HUES48 (cell line): ENCODE measurements at regions not wholly inside any gene's neighbourhood (a gene's known extent, or its start where the extent isn't known, plus 50 kb on each side); places are given as distances from the start of the nearest gene placed in this dataset.

Experiments used
- H3K27ac ChIP-seq: one replicate; pipeline ENCODE4 v1.7.0; 2013; ENCODE audit warnings: low read depth, low read length, inconsistent platforms
- H3K27me3 ChIP-seq: 2 replicates; pipeline ENCODE4 v1.6.1; 2013; ENCODE audit warnings: mild to moderate bottlenecking, low read length; ENCODE audit not compliant: control insufficient read depth, insufficient read depth
- H3K36me3 ChIP-seq: 2 replicates; pipeline ENCODE4 v1.6.1; 2013; ENCODE audit warnings: low read length; ENCODE audit not compliant: control insufficient read depth, insufficient read depth
- H3K4me1 ChIP-seq: 2 replicates; pipeline ENCODE4 v1.6.1; 2013; ENCODE audit warnings: mild to moderate bottlenecking, low read length; ENCODE audit not compliant: control insufficient read depth, insufficient read depth
- H3K4me3 ChIP-seq: 2 replicates; pipeline ENCODE4 v1.5.1; 2013; ENCODE audit warnings: mild to moderate bottlenecking, low read depth, low read length
- H3K9ac ChIP-seq: 2 replicates; pipeline ENCODE4 v1.6.1; 2013; ENCODE audit warnings: mild to moderate bottlenecking, low read depth, low read length, moderate library complexity
- H3K9me3 ChIP-seq: 2 replicates; pipeline ENCODE4 v1.6.1; 2013; ENCODE audit warnings: low read length; ENCODE audit not compliant: control insufficient read depth, insufficient read depth

DNA sequence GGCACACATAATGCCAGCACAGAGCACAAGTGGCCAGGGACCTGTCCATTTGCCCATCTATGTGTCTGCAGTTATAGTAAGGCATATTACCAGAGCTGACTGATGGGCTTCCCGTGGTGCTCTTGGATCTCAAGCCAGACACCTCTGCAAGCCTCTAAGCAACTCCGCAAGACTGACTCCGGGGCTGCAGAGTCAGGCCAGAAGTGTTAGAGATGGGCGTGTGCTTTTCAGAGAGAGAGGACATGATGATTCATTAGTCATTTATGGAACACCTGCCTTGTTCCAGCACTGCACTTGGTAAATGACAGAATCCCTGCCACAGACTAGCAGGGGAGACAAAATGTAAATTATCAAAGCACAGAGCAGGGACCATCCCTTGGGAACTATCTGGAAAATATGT lies 559.0 kb downstream of the PDCD6IP start:
- Histone ChIP-seq H3K9ac (no peak overlapping the region), H3K9me3 (no peaks in the 10 kb centered on the region), H3K27ac (no peak overlapping the region), H3K36me3 (no peaks in the 10 kb centered on the region), H3K27me3 (no peaks in the 10 kb centered on the region), H3K4me1 (no peaks in the 10 kb centered on the region), H3K4me3 (no peak overlapping the region)

DNA sequence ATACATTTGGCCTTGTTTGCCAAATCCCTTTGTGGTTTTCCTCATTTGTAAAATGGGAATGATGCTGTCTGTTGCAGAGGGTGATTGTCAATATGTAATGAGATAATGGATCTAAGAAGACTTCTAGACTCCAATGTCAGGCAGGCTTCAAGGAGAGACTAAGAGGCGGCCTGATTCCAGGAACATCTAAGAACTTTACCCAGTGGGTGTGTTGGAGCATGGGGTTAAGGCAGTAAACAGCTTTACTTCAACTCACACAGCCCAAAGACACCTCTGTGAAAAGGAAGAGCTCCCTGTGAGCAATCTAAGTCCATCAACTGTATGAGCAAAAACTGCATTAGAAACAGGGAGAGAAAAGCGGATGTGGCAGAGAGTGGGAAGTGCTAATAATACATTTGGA lies 560.6 kb downstream of the PDCD6IP start:
- H3K4me1 ChIP-seq: peaks cover under 1% of the 10 kb centered on the region; the same call in 1 of the 2 replicates
- no peak overlapping the region for H3K9ac ChIP-seq
- no peaks in the 10 kb centered on the region for H3K27me3 ChIP-seq
- H3K9me3 ChIP-seq: no peaks in the 10 kb centered on the region
- no peaks in the 10 kb centered on the region for H3K36me3 ChIP-seq
- H3K4me3 ChIP-seq: no peak overlapping the region
- H3K27ac ChIP-seq: no peak overlapping the region

DNA sequence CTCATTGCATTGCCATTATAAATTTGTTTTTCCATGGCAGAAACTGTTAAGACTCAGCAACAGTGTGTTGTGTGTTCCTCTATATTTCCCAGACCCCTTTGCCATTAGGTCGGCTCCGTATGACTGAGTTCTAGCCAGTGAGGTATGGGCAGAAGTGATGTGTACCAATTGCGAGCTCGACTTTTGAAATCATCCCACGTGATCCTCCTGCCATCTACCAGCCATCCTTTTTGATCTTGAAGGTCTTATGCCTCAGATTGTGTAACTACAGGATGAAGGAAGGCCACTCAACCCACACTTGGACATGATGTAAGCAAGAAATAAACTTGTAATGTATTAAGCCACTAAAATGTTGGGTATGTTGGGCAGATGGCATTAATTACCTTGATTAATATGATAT lies 562.3 kb downstream of the PDCD6IP start:
- H3K27ac ChIP-seq: no peak overlapping the region
- no peak overlapping the region for H3K4me3 ChIP-seq
- peaks cover 6% of the 10 kb centered on the region for H3K4me1 ChIP-seq
- H3K27me3 ChIP-seq: no peaks in the 10 kb centered on the region
- no peaks in the 10 kb centered on the region for H3K9me3 ChIP-seq
- no peak overlapping the region for H3K9ac ChIP-seq
- no peaks in the 10 kb centered on the region for H3K36me3 ChIP-seq

DNA sequence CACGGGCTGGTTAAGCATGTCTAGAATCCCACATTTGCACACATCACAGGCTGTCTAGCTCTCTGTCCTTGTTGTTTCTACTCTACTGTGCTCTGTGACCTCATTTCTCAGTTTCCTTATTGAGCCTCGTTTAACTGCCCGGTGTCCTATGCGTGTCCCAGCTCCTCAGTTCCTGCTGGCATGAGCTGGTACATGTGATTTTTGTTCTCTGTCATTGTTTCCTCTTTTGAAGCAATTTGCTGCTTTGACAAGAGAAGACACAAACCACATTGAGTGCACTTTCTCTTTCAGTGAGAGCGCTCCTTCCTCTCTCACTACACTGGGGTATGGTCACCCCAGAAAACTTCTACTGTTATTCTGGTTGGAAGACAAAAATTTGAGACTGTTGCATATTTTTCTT lies 563.5 kb downstream of the PDCD6IP start:
- H3K4me1 ChIP-seq: peaks cover 6% of the 10 kb centered on the region

DNA sequence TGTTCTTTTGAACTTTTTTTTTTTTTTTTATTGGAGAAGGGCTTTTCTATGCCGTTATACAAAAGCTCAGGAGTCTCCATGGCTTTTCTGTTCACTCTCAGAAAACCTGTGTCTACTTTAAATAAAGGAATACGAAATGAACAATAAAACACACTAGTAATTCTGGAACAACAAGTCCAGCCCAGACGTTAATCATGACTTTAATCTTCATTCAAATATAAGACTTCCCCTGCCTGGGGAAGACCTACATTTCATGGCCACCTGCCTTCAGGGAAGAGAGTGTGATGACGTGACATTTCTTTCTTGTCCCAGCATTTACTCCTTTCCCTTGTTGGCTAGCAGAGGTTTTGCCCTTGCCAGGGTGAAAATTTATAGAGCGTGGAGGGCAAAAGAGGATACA lies 564.5 kb downstream of the PDCD6IP start:
- H3K36me3 ChIP-seq: no peaks in the 10 kb centered on the region
- no peak overlapping the region for H3K4me3 ChIP-seq
- no peaks in the 10 kb centered on the region for H3K9me3 ChIP-seq
- no peaks in the 10 kb centered on the region for H3K27me3 ChIP-seq
- peaks cover 6% of the 10 kb centered on the region for H3K4me1 ChIP-seq
- no peak overlapping the region for H3K9ac ChIP-seq
- no peak overlapping the region for H3K27ac ChIP-seq

More for the DNA sequence above, 563.5 kb downstream of the PDCD6IP start:
- Histone ChIP-seq H3K36me3 (no peaks in the 10 kb centered on the region), H3K27ac (no peak overlapping the region), H3K9me3 (no peaks in the 10 kb centered on the region), H3K27me3 (no peaks in the 10 kb centered on the region), H3K4me3 (no peak overlapping the region), H3K9ac (no peak overlapping the region)

DNA sequence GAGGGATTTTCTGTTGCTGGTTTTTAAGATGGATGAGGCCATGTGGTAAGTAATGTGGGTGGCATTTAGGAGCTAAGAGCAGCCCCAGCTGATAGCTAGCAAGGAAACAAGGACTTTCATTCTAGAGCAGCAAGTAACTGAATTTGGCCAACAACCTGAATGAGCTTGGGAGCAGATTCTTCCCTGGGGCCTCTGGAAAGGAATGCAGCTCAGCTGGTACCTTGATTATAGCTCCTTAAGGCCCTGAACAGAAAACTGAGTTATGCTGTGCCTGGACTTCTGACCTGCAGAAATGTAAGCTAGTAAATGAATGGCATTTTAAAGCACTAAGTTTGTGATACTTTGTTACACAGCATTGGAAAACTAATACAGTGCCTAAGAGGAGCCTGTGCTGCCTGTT lies 565.5 kb downstream of the PDCD6IP start:
- H3K9ac ChIP-seq: no peak overlapping the region
- no peak overlapping the region for H3K4me3 ChIP-seq
- no peaks in the 10 kb centered on the region for H3K9me3 ChIP-seq
- no peaks in the 10 kb centered on the region for H3K36me3 ChIP-seq
- H3K27me3 ChIP-seq: no peaks in the 10 kb centered on the region
- peaks cover 6% of the 10 kb centered on the region for H3K4me1 ChIP-seq
- peak overlapping the region; percentile 18 for H3K27ac ChIP-seq

DNA sequence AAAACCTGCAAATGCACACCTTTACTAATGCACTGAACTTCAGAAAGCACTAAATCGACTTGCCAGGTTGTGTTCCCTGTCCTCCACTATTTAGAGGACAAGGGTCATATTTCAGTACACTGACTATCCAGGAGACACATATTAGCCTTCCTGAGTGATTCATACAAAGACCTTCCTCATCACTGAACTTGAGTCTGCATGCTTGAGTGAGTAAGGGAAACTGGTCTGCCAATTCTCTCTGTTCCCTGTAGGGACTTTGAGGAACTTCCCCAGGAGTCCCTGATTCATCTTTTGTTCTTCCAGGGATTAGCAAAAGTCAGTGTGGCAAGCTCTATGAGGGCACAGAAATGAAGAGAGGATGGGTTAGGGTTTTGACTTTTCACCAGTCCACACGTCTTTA lies 565.9 kb downstream of the PDCD6IP start:
- Histone ChIP-seq H3K27me3 (no peaks in the 10 kb centered on the region), H3K36me3 (no peaks in the 10 kb centered on the region), H3K9me3 (no peaks in the 10 kb centered on the region), H3K27ac (peak overlapping the region; percentile 18), H3K4me1 (peaks cover 6% of the 10 kb centered on the region), H3K4me3 (no peak overlapping the region), H3K9ac (no peak overlapping the region)

DNA sequence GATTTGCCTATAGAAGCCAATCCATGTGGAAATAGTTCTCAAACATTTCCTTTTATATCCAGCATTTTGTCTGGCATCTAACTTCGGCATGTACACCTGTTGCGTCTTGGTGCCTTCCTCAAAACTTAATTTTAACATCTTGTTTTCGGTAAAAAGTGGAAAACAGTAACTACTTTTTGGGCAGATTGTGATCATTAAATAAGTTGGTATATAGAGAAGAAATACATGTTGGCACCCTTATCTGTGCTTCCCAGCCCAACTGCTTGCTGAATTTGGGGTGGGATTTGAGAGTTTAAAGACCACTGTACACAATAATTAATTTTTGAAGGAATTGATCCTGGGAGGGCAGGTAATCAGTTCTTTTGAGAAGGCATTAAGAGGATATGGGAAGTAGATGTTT lies 566.8 kb downstream of the PDCD6IP start:
- Histone ChIP-seq H3K4me3 (no peak overlapping the region), H3K27me3 (no peaks in the 10 kb centered on the region), H3K4me1 (peaks cover 6% of the 10 kb centered on the region), H3K9ac (no peak overlapping the region), H3K36me3 (no peaks in the 10 kb centered on the region), H3K9me3 (no peaks in the 10 kb centered on the region), H3K27ac (no peak overlapping the region)

DNA sequence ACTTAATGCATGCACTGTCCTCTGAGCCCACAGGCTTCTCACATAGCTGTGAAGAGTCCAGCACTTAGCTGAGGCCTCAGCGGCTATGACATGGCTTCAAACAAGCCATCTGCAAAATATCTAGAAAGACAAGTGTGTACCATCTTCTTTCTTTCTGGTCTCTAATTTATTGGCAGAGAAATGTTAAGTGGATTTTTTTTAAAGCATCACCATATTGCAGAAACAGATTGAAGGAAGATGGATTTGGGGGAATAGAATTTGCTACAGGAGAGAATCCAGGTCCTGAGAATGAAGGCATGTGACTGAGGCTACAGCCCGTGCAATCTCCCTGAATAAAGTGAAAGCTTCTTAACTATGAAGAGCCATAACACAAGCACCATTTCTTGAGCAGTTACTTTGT lies 567.3 kb downstream of the PDCD6IP start:
- Histone ChIP-seq H3K4me3 (no peak overlapping the region), H3K27me3 (no peaks in the 10 kb centered on the region), H3K27ac (no peak overlapping the region), H3K4me1 (peaks cover 6% of the 10 kb centered on the region), H3K36me3 (no peaks in the 10 kb centered on the region), H3K9ac (no peak overlapping the region), H3K9me3 (no peaks in the 10 kb centered on the region)

DNA sequence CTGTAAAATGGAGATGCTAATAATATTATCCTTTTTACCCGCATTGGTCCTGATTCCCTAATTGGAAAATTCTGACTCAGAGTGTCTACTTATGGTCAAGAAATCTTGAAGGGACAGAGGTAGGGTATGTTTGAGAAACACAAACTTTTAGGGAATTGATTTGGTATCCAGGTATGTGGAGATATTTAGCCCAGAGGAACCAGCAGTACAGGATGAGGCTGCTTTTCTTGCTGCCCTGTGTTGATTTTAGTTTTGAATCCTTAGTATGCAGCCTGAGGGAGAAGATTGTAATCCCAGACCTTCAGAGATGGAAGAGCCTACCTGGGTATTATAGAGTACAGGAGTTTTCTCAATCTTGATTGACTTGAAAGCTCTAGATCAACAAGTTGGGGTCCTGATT lies 569.1 kb downstream of the PDCD6IP start:
- no peaks in the 10 kb centered on the region for H3K27me3 ChIP-seq
- H3K27ac ChIP-seq: no peak overlapping the region
- H3K4me3 ChIP-seq: no peak overlapping the region
- peaks cover 6% of the 10 kb centered on the region for H3K4me1 ChIP-seq
- no peak overlapping the region for H3K9ac ChIP-seq
- no peaks in the 10 kb centered on the region for H3K36me3 ChIP-seq
- H3K9me3 ChIP-seq: no peaks in the 10 kb centered on the region

DNA sequence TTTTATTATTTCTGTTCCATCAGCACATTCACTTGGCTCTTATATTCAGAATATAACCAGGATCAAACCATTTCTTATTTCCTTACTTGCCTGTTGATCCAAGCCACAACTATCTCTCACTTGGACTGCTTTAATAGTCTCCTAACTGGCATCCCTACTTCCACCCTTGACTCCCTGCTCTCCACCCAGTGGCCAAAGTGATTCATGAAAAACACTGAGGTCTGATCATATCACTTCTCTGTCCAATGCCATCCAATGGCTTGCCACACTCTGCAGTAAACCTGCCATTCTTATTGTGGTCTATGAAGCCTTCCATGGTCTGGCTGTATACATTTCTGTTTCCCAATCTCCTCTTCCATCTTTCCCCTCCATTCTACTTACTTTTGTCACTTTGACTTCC lies 576.1 kb downstream of the PDCD6IP start:
- Histone ChIP-seq H3K9me3 (no peaks in the 10 kb centered on the region), H3K4me1 (no peaks in the 10 kb centered on the region), H3K27me3 (no peaks in the 10 kb centered on the region), H3K9ac (no peak overlapping the region), H3K4me3 (no peak overlapping the region), H3K36me3 (no peaks in the 10 kb centered on the region), H3K27ac (no peak overlapping the region)

DNA sequence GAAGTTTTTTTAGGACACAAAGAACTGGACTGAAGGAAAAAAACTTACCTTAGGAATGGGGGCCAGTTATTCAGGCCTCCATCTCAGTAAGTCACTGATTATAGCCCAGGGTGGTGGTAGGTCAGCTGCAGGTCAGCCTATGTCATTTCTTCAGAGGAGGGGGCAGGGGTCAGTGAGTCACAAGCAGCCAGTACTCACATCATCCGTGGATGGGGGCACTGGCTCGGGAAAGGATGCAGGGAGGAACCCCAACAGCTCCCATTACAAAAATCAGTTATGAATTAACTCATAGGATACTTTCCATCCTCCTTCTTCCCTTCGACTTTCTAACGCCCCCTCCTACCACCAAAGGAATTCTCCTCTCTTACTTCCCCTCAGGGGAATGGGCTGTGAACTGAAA lies 578.3 kb downstream of the PDCD6IP start:
- no peaks in the 10 kb centered on the region for H3K36me3 ChIP-seq
- H3K27me3 ChIP-seq: no peaks in the 10 kb centered on the region
- no peaks in the 10 kb centered on the region for H3K4me1 ChIP-seq
- no peak overlapping the region for H3K27ac ChIP-seq
- H3K9me3 ChIP-seq: no peaks in the 10 kb centered on the region
- H3K9ac ChIP-seq: no peak overlapping the region
- no peak overlapping the region for H3K4me3 ChIP-seq
